ENCODE measurements at regions not wholly inside any gene's neighbourhood (a gene's known extent, or its start where the extent isn't known, plus 50 kb on each side); places are given as distances from the start of the nearest gene placed in this dataset.
A peak's percentile ranks its signal among the peaks of the same experiment; 100 is the strongest.

DNA sequence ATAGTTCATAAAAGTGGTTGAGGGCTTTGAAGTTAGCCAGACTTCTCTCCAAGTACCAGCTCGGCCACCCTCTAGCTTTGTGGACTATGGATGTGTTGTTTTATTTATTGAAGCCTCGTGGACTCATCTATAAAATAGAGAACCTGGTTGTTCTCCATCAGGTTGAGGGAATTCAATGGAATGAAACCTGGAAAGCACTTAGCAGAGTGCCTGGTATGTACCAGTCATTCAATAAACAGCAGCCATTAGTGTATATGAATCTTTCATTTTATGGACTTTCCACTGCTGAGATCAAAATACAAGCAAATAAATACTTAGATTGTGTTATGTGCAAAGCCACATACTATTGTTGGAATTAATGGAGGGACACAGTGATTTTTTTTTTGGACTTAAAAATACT, 206.8 kb downstream of the SOX4 start:
- Mint-ChIP-seq H3K36me3 (ENCODE audit: insufficient read depth, unreplicated experiment) (no peaks in the 10 kb centered on the region), H3K9me3 (ENCODE audit: low read depth, unreplicated experiment) (no peaks in the 10 kb centered on the region), H3K27me3 (ENCODE audit: unreplicated experiment) (no peaks in the 10 kb centered on the region), H3K27ac (ENCODE audit: unreplicated experiment) (peak overlapping the region; percentile 84), H3K4me1 (ENCODE audit: low read depth, unreplicated experiment) (peaks cover 22% of the 10 kb centered on the region), H3K4me3 (ENCODE audit: low read depth, unreplicated experiment) (no peak overlapping the region)
- CTCF ChIA-PET = no interaction called here
- no peak for DNase-seq
- TF ChIP-seq, protein P1, sequence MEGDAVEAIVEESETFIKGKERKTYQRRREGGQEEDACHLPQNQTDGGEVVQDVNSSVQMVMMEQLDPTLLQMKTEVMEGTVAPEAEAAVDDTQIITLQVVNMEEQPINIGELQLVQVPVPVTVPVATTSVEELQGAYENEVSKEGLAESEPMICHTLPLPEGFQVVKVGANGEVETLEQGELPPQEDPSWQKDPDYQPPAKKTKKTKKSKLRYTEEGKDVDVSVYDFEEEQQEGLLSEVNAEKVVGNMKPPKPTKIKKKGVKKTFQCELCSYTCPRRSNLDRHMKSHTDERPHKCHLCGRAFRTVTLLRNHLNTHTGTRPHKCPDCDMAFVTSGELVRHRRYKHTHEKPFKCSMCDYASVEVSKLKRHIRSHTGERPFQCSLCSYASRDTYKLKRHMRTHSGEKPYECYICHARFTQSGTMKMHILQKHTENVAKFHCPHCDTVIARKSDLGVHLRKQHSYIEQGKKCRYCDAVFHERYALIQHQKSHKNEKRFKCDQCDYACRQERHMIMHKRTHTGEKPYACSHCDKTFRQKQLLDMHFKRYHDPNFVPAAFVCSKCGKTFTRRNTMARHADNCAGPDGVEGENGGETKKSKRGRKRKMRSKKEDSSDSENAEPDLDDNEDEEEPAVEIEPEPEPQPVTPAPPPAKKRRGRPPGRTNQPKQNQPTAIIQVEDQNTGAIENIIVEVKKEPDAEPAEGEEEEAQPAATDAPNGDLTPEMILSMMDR (IDR thresholded peaks at IDR 0.05; ENCODE audit: unreplicated experiment) = no peak
- BruUV-seq (replicated peaks) = no TSS peak
- intact Hi-C loops (cut with micrococcal nuclease; ENCODE audit: unreplicated experiment) = no loop called here

DNA sequence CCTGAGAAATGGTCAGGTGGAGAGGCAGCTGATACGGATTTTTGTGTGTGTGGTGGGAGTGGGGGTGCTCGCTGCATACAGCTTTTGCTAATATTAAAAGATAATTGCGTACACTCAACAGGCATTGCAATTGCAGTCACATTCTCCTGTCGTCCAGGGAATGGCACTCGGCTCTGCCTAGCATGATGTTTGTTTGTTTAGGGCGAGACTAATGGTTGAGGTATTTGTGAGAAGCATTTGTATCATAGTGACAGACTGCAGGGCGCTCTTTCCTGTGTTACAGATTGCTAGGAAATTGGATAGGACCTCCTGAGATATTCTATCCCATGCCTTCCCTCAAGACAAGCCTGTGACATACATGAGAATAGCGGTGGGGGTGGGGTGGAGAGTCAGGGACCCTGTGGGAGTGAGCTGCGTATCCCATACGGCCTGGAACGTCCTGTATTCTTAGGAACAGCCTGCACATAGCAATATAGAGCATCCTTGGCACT, 207.4 kb downstream of the SOX4 start:
- TF ChIP-seq, protein P1 (IDR thresholded peaks at IDR 0.05; ENCODE audit: unreplicated experiment) = no peak
- Mint-ChIP-seq H3K36me3 (ENCODE audit: insufficient read depth, unreplicated experiment) (no peaks in the 10 kb centered on the region), H3K4me1 (ENCODE audit: low read depth, unreplicated experiment) (peaks cover 22% of the 10 kb centered on the region), H3K27ac (ENCODE audit: unreplicated experiment) (peak overlapping the region; percentile 84), H3K27me3 (ENCODE audit: unreplicated experiment) (no peaks in the 10 kb centered on the region), H3K9me3 (ENCODE audit: low read depth, unreplicated experiment) (no peaks in the 10 kb centered on the region), H3K4me3 (ENCODE audit: low read depth, unreplicated experiment) (no peak overlapping the region)
- peak; percentile 56 for DNase-seq
- CTCF ChIA-PET = no interaction called here
- BruUV-seq (replicated peaks) = no TSS peak
- intact Hi-C loops (cut with micrococcal nuclease; ENCODE audit: unreplicated experiment) = no loop called here

DNA sequence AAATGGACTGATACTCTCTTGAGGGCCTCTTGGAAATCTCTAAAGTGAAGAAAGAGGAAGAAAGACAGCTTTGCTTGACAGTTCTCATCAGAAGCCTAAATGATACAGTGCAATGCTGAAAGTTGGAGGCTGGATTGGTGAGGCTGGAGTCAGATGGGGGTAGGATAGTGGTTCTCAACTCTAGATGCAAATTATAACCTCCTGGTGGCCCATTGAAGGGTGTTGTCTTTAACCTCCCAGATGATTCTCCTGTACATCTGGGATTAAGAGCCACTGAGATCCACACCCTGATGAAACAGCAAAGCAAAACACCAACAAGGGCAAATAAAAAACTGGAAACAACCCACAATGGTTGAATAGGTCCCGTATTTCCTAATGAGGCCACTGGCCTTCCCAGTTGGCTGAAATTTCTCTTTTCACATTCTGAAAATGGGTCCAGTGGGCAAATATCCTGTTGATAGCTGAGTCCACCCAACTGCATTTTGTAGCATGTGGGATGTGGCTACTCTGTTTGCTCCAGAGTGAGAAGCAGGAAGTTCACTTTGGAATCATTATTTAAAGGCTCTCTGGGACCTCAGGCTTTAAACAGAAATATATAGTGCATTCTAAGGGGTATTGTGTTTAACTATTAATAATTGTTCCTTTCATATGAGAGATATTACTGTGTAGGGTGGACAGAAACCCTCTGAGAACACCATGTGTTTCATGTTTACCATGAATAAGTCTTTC, 208.1 kb downstream of the SOX4 start:
- BruUV-seq (replicated peaks) = no TSS peak
- Mint-ChIP-seq H3K4me1 (ENCODE audit: low read depth, unreplicated experiment) (peaks cover 22% of the 10 kb centered on the region), H3K27me3 (ENCODE audit: unreplicated experiment) (no peaks in the 10 kb centered on the region), H3K9me3 (ENCODE audit: low read depth, unreplicated experiment) (no peaks in the 10 kb centered on the region), H3K36me3 (ENCODE audit: insufficient read depth, unreplicated experiment) (no peaks in the 10 kb centered on the region), H3K4me3 (ENCODE audit: low read depth, unreplicated experiment) (no peak overlapping the region), H3K27ac (ENCODE audit: unreplicated experiment) (peak overlapping the region; percentile 84)
- DNase-seq = no peak
- intact Hi-C loops (cut with micrococcal nuclease; ENCODE audit: unreplicated experiment) = no loop called here
- CTCF ChIA-PET = no interaction called here
- TF ChIP-seq, protein P1 (IDR thresholded peaks at IDR 0.05; ENCODE audit: unreplicated experiment) = no peak

DNA sequence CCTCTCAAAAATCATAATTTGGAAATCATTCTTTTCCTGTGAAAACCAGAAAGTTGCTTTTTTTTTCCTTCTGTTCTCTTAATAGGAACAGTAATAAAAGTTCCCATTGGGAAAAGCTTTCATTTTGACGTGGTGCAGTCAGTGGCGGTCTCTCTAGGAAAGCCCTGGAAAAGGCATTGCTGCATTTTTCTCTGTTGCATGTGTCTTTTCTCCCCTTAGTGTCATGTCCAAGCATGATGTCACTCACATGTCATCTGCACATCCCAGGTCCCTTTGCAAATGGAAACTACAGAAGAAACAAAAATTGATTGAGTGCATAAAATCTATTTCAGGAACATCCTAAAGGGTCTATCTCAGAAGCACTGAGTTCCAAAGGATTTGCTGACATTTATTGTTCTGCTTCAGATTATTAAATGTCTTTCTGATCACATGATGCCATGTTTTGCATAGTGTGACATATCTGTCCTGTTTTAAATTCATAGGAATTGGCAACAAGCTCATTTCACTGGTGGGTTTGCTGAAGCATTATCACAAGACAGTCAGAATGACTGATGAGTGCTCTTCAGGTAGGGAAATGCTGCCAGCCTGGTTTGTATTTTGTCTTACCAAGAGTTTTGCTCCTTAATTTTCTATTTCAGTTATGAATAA, 208.7 kb downstream of the SOX4 start:
- no peaks in the 10 kb centered on the region for H3K9me3 Mint-ChIP-seq (ENCODE audit: low read depth, unreplicated experiment)
- no peak overlapping the region for H3K4me3 Mint-ChIP-seq (ENCODE audit: low read depth, unreplicated experiment)
- no peak for DNase-seq
- no peak overlapping the region for H3K27ac Mint-ChIP-seq (ENCODE audit: unreplicated experiment)
- CTCF ChIA-PET = no interaction called here
- H3K4me1 Mint-ChIP-seq (ENCODE audit: low read depth, unreplicated experiment) = peaks cover 22% of the 10 kb centered on the region
- no TSS peak for BruUV-seq (replicated peaks)
- no peaks in the 10 kb centered on the region for H3K36me3 Mint-ChIP-seq (ENCODE audit: insufficient read depth, unreplicated experiment)
- TF ChIP-seq, protein P1 (IDR thresholded peaks at IDR 0.05; ENCODE audit: unreplicated experiment) = no peak
- intact Hi-C loops (cut with micrococcal nuclease; ENCODE audit: unreplicated experiment) = no loop called here
- H3K27me3 Mint-ChIP-seq (ENCODE audit: unreplicated experiment) = no peaks in the 10 kb centered on the region

Data from Calu3 (cell line).